ENCODE measurements at regions not wholly inside any gene's neighbourhood (a gene's known extent, or its start where the extent isn't known, plus 50 kb on each side); places are given as distances from the start of the nearest gene placed in this dataset.

- Mint-ChIP-seq H3K36me3 (ENCODE audit: insufficient read depth) (no peaks in the 10 kb centered on the region), H3K27ac (no peak overlapping the region), H3K4me3 (ENCODE audit: low read depth) (no peak overlapping the region), H3K27me3 (peaks cover 6% of the 10 kb centered on the region), H3K4me1 (ENCODE audit: low read depth) (peaks cover 13% of the 10 kb centered on the region), H3K9me3 (ENCODE audit: low read depth) (peaks cover 10% of the 10 kb centered on the region)
- peak; percentile 7 for DNase-seq (ENCODE audit: low spot score, unreplicated experiment)
- TF ChIP-seq CTCF (IDR thresholded peaks at IDR 0.05; ENCODE audit: unreplicated experiment) = no peak
Observed at GRCh38 chr14:104262515-104263514, 124.4 kb downstream of the KIF26A start.

GRCh38 chr14:104263675-104264358 lies 125.4 kb downstream of the KIF26A start:
- peak overlapping the region; percentile 6 for H3K27ac Mint-ChIP-seq
- H3K9me3 Mint-ChIP-seq (ENCODE audit: low read depth) = peaks cover 10% of the 10 kb centered on the region
- no peaks in the 10 kb centered on the region for H3K36me3 Mint-ChIP-seq (ENCODE audit: insufficient read depth)
- no peaks in the 10 kb centered on the region for H3K27me3 Mint-ChIP-seq
- DNase-seq (ENCODE audit: low spot score, unreplicated experiment) = peak; percentile 11
- no peak for TF ChIP-seq CTCF (IDR thresholded peaks at IDR 0.05; ENCODE audit: unreplicated experiment)
- peak overlapping the region; percentile 16 for H3K4me3 Mint-ChIP-seq (ENCODE audit: low read depth)
- H3K4me1 Mint-ChIP-seq (ENCODE audit: low read depth) = peaks cover 13% of the 10 kb centered on the region

GRCh38 chr14:104264495-104265265 lies 126.3 kb downstream of the KIF26A start:
- Mint-ChIP-seq H3K36me3 (ENCODE audit: insufficient read depth) (no peaks in the 10 kb centered on the region), H3K4me1 (ENCODE audit: low read depth) (peaks cover 13% of the 10 kb centered on the region), H3K27me3 (peaks cover 4% of the 10 kb centered on the region), H3K27ac (no peak overlapping the region), H3K9me3 (ENCODE audit: low read depth) (peaks cover 10% of the 10 kb centered on the region), H3K4me3 (ENCODE audit: low read depth) (no peak overlapping the region)
- no peak for DNase-seq (ENCODE audit: low spot score, unreplicated experiment)
- TF ChIP-seq CTCF (IDR thresholded peaks at IDR 0.05; ENCODE audit: unreplicated experiment) = no peak

GRCh38 chr14:104265918-104266630 lies 127.7 kb downstream of the KIF26A start:
- peaks cover 3% of the 10 kb centered on the region for H3K9me3 Mint-ChIP-seq (ENCODE audit: low read depth)
- no peak overlapping the region for H3K27ac Mint-ChIP-seq
- H3K27me3 Mint-ChIP-seq = peaks cover 5% of the 10 kb centered on the region
- DNase-seq (ENCODE audit: low spot score, unreplicated experiment) = no peak
- no peak overlapping the region for H3K4me3 Mint-ChIP-seq (ENCODE audit: low read depth)
- TF ChIP-seq CTCF (IDR thresholded peaks at IDR 0.05; ENCODE audit: unreplicated experiment) = no peak
- H3K36me3 Mint-ChIP-seq (ENCODE audit: insufficient read depth) = no peaks in the 10 kb centered on the region
- peaks cover 13% of the 10 kb centered on the region for H3K4me1 Mint-ChIP-seq (ENCODE audit: low read depth)
